ENCODE measurements at regions not wholly inside any gene's neighbourhood (a gene's known extent, or its start where the extent isn't known, plus 50 kb on each side); places are given as distances from the start of the nearest gene placed in this dataset.

DNA sequence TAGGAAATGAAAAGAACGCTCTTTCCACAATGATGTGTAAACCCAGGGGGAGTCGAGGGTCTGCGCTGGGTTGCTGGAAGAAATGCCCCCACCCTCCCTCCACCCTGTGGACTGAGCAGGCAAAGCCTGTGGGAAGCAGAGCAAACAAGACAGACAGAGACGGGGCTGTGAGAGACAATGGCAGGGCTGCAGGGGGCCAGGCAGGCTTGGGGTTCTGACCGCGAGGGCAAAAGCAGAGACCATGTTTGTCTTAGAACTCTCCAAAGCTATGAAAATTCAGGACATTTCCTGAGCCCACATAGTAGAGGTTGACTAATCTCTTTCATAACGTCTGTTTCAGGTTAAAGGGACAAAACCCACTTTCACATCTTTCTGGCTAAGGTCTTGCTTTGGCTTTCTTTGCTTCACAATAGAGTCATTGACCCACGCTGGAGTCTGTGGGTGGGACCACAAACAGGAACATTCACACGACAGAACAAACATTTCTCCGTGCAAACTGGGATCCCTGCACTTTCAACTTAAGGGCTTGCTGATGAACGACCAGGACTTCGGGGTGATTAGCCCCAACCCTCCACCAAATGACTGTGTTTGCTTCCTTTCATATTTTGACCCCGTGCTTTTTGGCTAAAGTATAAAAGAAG is 156.0 kb upstream of the TPM1 start:
- no peak for DNase-seq (ENCODE audit: low spot score)

DNA sequence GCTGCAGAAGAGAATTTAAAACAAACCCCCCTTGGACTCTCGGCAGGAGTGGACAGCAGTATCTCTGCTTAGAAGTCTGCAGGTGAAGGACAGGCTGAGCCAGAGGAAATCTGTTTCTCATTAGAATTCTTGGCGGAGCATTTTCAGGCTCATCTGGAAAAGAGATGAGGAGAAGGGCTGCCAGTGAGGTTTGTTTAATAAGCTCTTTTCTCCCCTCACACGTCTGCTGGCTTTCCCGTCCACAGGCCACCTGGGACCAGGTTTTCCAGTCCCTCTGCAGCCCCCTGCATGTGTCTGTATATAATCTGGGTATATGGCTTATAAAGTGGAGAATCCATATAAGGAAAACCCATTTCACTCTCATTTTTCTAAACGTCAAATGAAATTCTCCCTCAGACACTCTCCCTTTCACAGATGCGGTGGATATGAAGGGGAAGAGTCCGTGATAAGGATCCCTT is 155.4 kb upstream of the TPM1 start:
- DNase-seq (ENCODE audit: low spot score): no peak

DNA sequence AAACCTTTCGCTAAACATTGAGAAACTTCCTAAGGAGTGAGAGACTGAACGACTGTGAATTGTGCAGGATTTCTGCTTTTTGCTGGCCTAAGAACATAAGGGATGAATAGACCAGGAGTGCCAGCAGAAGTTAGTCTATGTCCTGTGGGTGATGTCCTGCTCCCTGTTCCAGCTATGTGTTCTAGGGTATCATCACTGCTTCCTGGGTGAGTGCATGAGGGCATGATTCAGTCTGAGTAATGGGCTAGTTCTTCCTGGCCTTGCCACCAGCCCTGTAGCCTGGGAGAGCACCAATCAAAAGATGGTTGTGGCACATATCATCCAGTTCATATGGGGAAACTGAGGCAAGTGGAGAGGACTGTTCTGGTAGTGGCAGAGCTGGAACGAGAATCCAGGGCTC is 153.9 kb upstream of the TPM1 start:
- DNase-seq (ENCODE audit: low spot score): no peak

DNA sequence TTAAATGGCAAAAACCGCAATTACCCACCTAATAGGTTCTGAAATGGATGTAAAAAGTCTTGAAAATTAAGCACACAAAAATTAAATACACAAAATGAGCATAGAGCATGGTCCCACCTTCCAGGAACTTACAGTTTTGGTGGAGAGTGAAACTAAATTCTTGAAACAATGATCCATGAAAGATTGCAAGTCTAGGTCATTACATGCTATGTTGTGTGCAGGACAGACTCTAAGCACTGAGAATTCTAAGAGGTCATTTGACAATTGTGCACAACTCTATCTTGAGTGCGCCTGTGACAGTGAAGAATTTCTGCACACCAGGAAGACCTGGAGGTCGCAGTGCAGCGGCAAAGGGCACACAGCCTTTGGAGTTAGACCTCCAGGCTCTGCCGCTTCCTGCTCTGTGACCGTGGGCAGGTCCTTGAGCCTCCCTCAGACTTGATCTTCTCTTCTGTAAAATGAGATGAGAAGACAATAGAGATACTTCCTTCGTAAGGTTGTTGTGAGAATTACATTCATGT is 153.3 kb upstream of the TPM1 start:
- no peak for DNase-seq (ENCODE audit: low spot score)

DNA sequence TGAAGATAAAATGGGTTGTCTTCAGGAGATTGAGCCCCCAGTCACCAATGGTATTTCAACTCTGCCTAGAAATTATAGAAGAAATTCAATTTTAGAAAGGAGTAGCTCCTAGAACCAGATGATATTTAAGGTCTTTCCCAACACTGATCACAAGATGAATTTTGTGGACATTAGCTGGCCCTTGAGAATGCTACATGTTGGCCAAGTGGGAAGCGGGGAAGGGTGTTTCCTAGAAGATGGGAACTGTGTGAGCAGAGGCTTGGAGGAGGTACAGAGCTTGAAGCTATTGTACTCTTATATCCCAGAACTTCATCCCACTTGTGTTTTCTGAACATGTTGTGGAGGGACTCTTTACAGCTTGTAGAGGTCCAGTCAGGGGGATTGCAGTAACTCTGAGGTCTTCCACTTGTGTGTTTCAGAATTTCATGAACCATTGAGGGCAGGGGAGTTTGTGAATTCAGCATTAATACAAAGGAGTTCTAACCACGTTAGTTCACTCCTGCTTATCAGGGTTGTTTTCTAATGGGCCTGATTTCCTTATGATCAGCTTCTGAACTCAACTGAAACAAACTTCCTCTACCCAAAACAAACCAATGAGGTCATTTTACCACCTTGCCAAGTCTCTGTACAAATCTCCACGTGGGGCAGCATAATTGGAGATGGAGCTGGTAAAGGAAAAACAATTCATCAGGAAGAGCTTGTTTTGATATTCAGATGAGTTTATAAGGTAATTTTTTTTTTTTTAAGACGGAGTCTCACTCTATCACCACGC is 152.6 kb upstream of the TPM1 start:
- no peak for DNase-seq (ENCODE audit: low spot score)

DNA sequence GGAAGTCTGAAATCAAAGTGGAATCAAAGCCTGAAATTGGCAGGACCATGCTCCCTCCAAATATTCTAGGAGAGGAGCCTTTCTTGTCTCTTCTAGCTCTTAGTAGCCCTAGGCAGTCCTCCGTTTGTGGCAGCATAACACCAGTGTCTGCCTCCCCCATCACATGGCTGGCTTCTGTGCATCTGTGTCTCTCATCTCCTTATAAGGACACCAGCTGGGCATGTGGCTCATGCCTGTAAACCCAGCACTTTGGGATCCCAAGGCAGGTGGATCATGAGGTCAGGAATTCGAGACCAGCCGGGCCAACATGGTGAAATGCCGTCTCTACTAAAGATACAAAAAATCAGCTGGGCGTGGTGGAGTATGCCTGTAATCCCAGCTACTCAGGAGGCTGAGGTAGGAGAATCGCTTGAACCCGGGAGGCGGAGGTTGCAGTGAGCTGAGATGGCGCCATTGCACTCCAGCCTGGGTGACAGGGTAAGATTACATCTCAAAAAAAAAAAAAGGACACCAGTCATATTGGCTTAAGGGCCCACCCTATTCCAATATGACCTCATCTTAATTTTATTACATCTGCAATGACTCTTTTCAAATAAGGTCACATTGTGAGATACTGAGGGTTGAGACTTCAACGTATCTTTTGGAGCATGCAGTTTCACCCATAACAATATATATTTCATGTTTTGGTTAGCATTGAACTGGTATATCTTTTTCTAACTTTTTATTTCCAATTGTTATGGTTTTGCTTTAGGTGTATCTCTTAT is 148.0 kb upstream of the TPM1 start:
- DNase-seq (ENCODE audit: low spot score): no peak

DNA sequence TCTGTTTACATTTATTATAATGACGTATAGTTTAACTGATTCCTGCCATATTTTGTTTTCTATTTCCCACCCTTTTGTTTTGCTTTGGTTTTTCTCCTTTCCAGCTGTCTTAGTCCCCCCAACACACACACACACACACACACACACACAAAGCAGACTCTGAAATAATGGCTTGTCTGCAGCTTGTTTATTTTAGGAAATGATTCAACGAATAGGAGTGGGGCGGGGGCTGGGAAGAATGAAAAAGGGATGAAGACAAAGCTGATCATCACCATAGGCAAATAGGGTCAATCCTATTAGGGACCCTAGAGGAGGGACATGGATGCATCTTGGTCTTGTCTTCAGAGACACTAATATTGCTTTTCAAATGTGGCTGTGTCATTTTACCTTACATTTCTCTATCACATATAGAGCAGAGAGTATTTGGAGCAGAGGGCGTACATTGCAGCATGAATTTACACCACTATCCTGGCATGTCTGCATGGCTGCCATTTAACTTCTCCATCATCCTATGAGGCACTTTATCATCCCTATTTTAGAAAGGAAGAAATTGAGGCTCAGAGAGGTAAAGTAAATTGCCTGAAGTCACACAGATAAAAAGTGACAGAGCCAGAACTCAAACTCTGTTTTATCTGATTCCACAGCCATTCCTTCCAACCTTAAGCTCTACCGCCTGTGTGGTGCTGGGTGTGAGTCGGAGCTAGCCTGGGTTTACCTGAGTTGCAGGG is 147.2 kb upstream of the TPM1 start:
- DNase-seq (ENCODE audit: low spot score): no peak

DNA sequence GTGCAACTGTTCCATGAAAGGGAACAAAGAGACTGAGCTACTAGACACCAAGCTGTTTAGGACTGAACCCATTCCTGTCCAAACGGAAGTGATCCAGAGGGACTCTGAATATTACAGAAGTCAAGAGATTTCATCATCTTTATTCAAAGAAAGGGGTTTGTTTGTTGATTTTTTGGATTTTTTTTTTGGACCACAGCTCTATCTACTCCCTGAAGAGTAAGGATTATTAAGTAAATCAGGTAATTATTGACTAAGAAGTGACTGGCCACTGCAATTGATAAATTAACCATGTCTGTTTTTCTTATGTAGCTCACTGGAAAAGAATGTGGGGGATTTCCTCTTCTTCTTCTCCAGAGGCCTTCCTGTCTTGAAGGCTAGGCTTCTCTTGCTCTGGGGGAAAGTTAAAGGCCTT is 146.6 kb upstream of the TPM1 start:
- peak; percentile 67 for DNase-seq (ENCODE audit: low spot score)

DNA sequence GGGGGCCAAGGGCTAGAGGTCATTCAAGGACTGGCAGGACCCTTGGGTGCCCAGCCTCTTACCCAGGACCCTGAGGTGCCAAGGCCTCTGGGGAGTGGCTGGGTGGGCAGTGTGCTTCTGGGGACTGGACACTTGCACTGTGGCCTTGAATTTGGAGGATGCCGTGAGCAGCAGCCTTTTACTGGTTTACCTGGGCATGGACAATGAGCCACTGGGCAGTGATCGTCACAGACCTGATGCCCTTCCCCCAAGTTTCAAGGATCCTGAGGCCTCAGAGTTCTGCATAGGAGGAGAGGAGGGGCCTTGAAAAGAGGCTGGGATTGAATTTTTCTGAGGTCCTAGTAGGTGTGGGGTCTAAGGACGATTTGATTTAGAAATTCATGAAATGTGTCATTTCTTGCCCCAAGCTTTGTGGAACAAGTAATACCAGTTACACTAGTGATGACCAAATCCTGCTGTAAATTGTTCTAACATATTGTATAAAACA is 146.1 kb upstream of the TPM1 start:
- DNase-seq (ENCODE audit: low spot score): peak; percentile 72

DNA sequence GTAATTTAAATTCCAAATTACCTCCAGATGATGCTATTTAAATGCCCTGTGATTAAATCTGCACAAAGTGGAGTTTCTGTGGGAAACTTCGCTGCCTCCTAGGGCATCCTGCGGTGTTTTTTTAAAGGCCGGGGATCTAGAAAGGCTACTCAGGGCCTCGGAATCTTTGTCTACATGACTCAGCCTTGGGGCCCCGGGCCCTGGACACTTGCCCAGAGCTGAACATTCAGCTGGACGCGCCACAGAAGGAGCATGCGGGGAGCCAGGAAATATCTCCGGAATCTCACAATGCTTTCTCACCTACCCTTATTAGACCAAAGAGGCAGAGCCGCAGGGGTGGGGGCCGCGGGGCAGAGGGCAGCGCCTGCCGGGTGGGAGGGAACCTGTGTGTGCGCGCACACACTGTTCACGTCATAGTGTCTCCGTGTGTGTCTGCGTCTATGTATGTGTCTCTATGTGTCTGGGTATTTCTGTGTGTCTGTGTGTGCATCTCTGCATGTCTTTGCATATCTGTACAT is 145.5 kb upstream of the TPM1 start:
- DNase-seq (ENCODE audit: low spot score): peak; percentile 93

DNA sequence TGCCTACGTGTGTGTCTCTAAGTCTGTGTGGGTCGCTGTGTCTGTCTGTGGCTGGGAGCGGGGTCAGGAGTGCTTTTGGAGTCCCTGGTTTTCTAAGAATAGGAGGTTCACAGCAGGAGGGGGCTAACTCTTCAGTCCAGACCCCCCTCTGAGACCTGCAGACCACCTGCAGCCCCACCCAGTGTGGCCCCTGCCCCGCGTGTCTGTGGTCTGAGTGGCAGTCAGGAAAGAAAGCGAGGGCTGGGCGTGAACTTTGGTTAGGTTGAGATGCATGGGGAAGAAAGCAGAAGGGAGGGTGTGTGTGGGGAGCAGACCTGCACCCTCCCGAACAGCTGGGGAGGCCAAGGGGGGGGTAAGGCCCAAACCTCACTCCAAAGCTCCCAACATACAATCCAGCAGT is 144.9 kb upstream of the TPM1 start:
- DNase-seq (ENCODE audit: low spot score): no peak

DNA sequence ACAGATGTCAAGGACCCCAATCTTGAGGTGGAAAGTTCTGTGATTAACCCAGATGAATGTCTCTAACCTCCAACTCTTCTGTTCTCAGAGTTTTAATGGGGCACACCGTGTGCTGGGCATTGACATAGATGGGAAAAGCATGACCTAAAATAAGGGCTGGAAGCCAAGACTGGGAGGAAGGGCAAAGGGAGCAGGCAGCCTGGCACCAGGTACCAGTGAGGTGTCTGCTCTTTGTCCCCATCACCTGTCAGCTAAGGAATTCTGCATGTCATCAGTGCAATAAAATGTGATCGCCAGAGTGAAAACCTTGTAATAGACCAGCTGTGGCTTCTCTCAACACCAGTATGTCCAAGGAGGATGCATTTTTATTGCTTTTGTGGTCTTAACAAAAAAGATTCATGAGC is 143.5 kb upstream of the TPM1 start:
- DNase-seq (ENCODE audit: low spot score): peak; percentile 49

DNA sequence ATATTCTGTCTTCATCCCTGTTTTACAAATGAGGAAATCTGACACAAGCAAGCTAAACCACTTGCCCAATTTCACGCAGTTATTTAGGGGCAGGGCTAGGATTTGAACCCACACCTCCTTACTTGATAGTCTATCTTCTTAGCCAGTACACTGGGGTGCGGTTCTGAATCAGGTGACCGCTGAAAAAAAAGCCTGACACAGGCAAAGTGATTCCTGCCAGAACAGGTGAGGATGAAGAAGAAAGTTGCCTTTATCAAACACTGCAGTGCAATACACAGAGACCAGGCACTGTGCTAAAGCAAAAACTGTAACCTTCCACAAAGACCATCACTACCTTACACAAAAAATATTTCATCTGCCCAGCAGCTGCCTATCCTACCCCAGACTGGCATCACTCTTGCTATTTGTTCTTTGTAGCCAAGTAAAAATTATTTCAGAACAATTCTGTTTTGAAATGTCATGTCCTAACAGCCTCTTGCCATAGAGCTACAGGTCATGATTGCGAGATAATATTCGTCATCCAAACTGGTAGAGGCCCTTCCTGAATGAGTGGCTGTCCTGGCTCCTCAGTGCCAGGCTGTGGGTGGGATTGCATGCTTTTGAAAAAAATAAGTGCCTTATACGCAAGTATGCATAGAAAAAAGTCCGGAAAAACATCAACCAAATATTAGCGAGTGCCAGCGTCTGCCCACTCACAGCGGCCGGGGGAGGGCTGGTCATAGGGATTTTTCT is 142.3 kb upstream of the TPM1 start:
- no peak for DNase-seq (ENCODE audit: low spot score)

DNA sequence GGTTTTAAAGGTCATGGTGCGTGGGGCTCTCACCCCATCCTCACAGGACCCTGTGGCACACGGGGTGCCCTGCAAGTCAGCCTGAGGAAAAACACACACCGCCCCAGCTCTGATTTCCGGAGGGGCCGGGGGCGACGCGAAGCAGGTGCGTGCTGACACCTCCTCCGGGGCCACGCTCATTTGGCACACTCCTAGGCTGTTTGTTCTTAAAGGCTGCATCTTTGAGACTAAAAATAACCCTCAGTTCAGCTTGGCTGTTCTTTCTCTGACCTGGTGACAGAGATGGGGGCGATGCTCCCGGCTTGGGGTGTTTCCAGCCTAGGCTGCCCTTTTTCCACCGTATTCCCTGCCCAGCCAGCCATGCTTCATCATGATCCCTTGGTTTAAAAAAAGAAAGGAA is 141.5 kb upstream of the TPM1 start:
- no peak for DNase-seq (ENCODE audit: low spot score)

DNA sequence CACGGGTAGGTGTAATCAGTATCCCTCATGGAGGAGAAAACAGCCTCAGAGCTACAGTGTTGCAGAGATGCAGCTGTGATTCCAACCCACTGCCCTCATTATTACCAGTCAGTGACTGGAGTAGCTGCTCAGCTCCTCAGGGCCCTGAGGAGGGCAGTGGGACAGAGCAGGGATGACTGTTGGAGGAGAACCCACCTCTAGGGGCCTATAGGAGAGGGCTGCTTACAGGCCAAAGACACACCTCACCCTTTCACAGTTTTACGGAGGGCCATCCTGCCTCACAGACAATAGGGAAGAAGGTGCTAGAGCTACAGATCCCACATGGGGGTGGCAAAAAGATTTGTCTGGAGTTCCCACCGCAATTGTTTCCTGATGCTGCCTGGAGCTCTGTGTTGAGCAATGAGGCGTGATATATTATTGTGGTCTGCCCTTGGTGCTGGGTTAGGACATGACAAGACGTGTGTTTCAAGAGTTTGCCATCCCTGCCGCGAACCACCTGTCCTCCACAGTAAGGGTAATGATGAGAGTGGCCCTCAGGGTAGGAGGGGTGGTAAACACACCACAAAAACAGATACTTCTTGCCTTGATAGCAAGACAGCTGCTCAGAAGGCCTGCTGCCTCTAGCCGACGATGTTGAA is 140.5 kb upstream of the TPM1 start:
- DNase-seq (ENCODE audit: low spot score): peak; percentile 43

DNA sequence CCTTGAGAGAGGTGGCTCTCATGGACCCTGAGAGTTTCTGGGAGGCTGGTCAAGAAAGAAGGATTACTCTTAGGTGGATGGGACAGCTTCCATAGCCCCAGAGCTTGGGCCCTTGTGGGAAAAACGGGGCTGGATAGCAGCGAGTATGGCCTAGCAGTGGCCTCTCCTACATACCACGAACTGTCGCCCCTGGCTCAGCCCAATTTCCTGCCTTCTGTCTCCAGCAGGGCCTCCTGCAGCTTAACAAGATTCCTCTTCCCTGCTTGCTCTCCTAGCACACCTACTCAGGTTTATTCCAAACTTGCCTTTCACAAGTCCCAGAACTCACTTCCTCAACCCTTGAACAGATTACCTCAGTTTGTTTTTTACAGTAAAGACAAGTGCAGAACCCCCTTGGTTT is 139.7 kb upstream of the TPM1 start:
- DNase-seq (ENCODE audit: low spot score): no peak

DNA sequence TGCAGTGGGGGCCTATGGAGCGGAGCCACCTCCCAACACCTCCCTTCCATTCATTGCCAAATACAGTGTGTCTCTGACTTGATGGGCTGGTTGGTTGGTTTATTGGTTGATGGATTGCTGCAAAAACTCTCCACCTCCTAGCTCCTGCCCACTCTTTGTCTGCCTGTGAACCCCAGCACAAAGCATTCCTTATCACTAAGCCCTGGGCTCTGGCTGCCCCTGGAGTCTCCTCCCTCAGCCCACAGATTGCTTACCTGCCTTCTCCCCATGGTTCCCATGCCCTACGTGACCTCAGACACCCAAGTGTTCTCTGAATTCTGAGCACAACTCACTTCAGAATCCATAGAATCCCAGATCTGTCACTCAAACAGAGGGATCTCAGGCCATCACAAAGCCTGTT is 139.1 kb upstream of the TPM1 start:
- no peak for DNase-seq (ENCODE audit: low spot score)

DNA sequence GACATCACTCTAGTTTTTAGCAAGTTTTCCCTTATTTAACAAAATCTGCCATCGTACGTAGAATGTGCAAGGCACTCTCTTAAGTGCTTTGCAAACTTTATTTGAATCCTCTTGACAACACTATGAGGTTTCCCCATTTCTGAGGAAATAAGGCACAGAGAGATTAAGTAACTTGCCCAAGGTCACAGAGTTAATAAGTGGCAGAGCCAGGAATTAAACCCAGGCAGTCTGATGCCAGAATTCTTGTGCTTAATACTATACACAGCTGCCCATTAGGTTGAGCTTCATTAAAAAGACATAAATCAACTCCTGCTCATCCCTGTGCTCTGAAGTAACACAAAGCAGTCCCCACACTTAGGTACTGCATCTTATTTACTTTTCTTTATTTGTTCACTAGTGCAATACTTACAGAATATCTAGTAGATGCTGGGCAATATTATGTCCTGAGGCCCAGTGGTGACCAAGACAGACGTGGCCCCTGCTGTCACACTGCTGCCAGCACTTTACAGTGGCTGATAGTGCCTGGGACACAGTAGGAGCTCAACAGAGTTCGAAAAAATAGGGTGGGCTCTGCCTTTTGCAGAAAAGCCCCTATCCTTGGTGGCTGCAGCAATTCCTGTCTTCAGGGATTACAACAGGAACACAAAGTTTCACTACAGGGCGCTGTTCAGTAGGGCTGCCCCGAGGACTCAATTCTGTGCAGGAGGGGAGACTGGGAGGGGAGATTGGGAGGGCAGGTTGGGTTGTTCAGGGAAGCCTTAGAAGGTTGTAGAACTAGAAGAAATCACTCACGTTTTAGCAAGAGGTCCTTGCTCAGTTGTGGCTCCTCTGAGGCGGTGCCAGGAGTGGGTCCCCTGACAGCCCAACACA is 138.3 kb upstream of the TPM1 start:
- no peak for DNase-seq (ENCODE audit: low spot score)

DNA sequence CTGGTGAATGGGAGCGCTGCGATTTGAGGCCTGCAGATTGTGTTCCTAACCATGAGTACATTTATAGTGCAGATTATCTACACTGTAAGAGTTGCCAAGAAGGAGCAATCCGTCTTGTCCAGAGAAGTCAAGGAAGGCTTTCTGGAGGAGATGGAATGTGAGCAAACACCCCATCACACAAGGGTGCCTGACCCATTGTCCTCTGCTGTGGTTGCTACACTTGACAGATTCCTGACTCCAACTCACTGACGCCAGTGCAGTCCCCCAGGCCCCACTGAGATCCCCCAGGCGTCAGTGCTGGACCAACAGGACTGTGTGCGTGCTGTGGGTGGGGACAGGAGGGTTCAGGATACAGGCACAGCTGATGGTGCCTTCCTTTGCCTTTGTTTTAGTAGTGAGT is 135.9 kb upstream of the TPM1 start:
- no peak for DNase-seq (ENCODE audit: low spot score)

Measured in umbilical cord (tissue), 1 donor.